Heart left ventricle (tissue), 16 donors: ENCODE measurements at regions not wholly inside any gene's neighbourhood (a gene's known extent, or its start where the extent isn't known, plus 50 kb on each side); places are given as distances from the start of the nearest gene placed in this dataset.

ENCODE experiments used
- ATAC-seq, 4 donors: fragments of 200-7000 bp; cut with Tn5 transposase; one replicate each; pipeline ENCODE4 v1.9.1; 2020 to 2022; ENCODE audit warnings: moderate library complexity in 4 of 4, mild to moderate bottlenecking in 3 of 4, moderate number of reproducible peaks in 1 of 4
- DNase-seq, 5 donors: peaks; one replicate each; pipeline ENCODE4 v3.0.0-alpha.2; 2020
- H3K27ac ChIP-seq, 12 donors: fragments of 200-600 bp; sonication (generic) in 4 of 12; one replicate each; pipeline versions ENCODE4 v1.5.0 to v1.8.0; 2016 to 2022; ENCODE audit warnings: mild to moderate bottlenecking in 2 of 12
- H3K27me3 ChIP-seq, 9 donors: fragments of 200-600 bp; sonication (generic) in 2 of 9; one replicate each; pipeline versions ENCODE4 v1.5.1 to v1.8.0; 2016 to 2022; ENCODE audit warnings: mild to moderate bottlenecking in 3 of 9
- H3K36me3 ChIP-seq, 9 donors: fragments of 200-600 bp; sonication (generic) in 2 of 9; one replicate each; pipeline versions ENCODE4 v1.5.0 to v1.8.0; 2018 to 2022; ENCODE audit warnings: mild to moderate bottlenecking in 2 of 9
- H3K4me1 ChIP-seq, 12 donors: fragments of 200-600 bp; sonication (generic) in 4 of 12; one replicate each; pipeline versions ENCODE4 v1.5.0 to v1.8.0; 2016 to 2022; ENCODE audit warnings: mild to moderate bottlenecking in 3 of 12
- H3K4me3 ChIP-seq, 12 donors: fragments of 200-600 bp; sonication (generic) in 4 of 12; one replicate each; pipeline versions ENCODE4 v1.5.0 to v1.8.0; 2017 to 2022; ENCODE audit warnings: mild to moderate bottlenecking in 9 of 12, moderate library complexity in 4 of 12
- H3K9me3 ChIP-seq, 12 donors: fragments of 200-600 bp; sonication (generic) in 4 of 12; one replicate each; pipeline versions ENCODE4 v1.5.0 to v1.8.0; 2016 to 2022; ENCODE audit warnings: mild to moderate bottlenecking in 1 of 12
- CTCF ChIP-seq, 12 donors: fragments of 200-600 bp; sonication (generic) in 4 of 12; IDR thresholded peaks; one replicate each; pipeline versions ENCODE4 v1.5.0 to v1.8.0; 2018 to 2022; ENCODE audit warnings: antibody characterized with exemption in 12 of 12, mild to moderate bottlenecking in 5 of 12
- POLR2A ChIP-seq, 2 donors: fragments of 450-650 bp; IDR thresholded peaks; one replicate each; pipeline ENCODE4 v1.6.1; 2017; ENCODE audit warnings: antibody characterized with exemption in 2 of 2, mild to moderate bottlenecking in 2 of 2, moderate library complexity in 2 of 2
- WGBS, 4 donors: extraction: QIAGEN DNeasy Blood & Tissue Kit in 2 of 4; methylation state at CpG; one replicate each; pipeline versions ENCODE4 v1.1.5 to v1.1.7; 2013 to 2018; 5-methylcytosine and 5-hydroxymethylcytosine counted together
- intact Hi-C, 10 donors: fragments of 100-400 bp; cut with DNase I; formaldehyde crosslinking; loops; one replicate each; pipeline versions ENCODE4 v1.11.1 to v1.14.2; 2022
- donor health status: ischemic (EF 13 %, LVEDD 7.1; RV severe dilation, severe dysfunction).
- donor health status: healthy with polysubstance abuse.
- donor health status: DM: no; HTN: yes; CAD: no.
- donor health status: DM: no; HTN: no; CAD: no.
- donor health status: ischemic (EF 25% LVEDD 6.9; RV normal size, moderate dysfunction).
- donor health status: ischemic (EF 25% LVEDD 5.7; RV mildly dilated, moderate dysfunction).
- donor health status: healthy.
- donor health status: DM: yes; HTN: yes; CAD: no.
- donor health status: ischemic (EF 35%, LVEDD 5.7; RV mildly dilated, moderate dysfunction).
- donor health status: nonischemic (EF 11% LVEDD 7.7; RV severe dilation, severe dysfunction).
- donor health status: DM: yes; HTN: yes; CAD: no.
- donor health status: PGD.
- donor health status: ischemic (EF 29% LVEDD 5.4; RV normal size, mild dysfunction).
- donor health status: nonischemic (EF 23%, LVEDD 6.1; RV moderate dilation, normal function).

DNA sequence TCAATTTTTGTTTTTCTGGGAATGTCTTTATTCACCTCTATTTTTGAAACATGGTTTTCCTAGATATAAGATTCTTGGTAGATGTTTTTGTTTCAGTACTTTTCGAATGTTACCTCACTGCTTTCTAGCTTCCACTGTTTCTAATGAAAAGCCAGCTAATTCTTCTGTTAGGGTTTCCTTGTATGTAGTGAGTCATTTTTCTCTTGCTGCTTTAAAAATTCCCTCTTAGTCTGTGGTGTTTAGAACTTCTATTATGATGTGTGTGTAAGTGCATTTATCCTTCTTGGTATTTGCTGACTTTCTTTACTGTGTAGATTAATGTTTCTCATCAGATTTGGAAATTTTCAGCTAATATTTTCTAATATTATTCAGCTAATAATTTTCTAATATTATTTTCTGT lies 151.1 kb upstream of the OSTN start:
- Histone ChIP-seq H3K4me3 (no peak overlapping the region), H3K27me3 (no peaks in the 10 kb centered on the region), H3K36me3 (no peaks in the 10 kb centered on the region), H3K27ac (no peak overlapping the region), H3K9me3 (peaks cover 0 to 9% (median 0%) of the 10 kb centered on the region in 12 donors), H3K4me1 (no peaks in the 10 kb centered on the region)
- no peak for ATAC-seq
- WGBS, 4 donors: 75 to 98% (median 77%) methylated on average over 1 of the region's 1 CpG
- TF ChIP-seq CTCF (IDR thresholded peaks at IDR 0.05) (no peak), POLR2A (IDR thresholded peaks at IDR 0.05) (no peak)
- intact Hi-C loops: loop anchor here in 1 of 10 donors (10.0 kb wide), 1 partner anchor 163 kb away; no protein-coding TSS in a partner anchor
- DNase-seq: no peak

- ATAC-seq (no peak), DNase-seq (no peak)
- Histone ChIP-seq H3K36me3 (no peaks in the 10 kb centered on the region), H3K9me3 (no peaks in the 10 kb centered on the region), H3K4me1 (no peaks in the 10 kb centered on the region), H3K4me3 (no peak overlapping the region), H3K27me3 (no peaks in the 10 kb centered on the region), H3K27ac (no peak overlapping the region)
- 80 to 89% (median 85%) methylated on average over 2 of the region's 2 CpGs for WGBS, 4 donors
- no peak for TF ChIP-seq CTCF (IDR thresholded peaks at IDR 0.05)
- intact Hi-C loops: loop anchor here in 1 of 10 donors (10.0 kb wide), 1 partner anchor 206 kb away; no protein-coding TSS in a partner anchor
Observed at GRCh38 chr3:191030929-191031328, 168.1 kb upstream of the OSTN start.

DNA sequence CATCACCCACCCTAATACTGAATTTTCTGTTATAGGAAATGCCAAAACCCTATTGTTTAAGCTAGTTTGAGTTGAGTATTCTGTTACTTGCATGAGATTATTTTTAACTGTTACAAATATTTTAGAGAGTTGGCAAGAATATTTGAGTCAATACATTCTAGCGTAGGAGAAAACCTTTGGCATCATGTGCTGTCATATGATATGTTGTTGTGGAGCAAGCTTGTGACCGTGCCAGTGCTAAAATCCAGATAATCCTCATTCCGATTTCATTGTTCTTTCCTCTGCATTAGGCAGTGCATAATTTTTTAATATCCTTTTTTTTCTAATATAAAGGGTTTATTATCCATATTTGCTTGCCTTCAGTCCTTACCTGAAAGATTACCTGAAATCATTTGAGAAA lies 168.0 kb upstream of the GMNC start:
- intact Hi-C loops: loop anchor here in 1 of 10 donors (10.0 kb wide), 1 partner anchor 206 kb away; no protein-coding TSS in a partner anchor

DNA sequence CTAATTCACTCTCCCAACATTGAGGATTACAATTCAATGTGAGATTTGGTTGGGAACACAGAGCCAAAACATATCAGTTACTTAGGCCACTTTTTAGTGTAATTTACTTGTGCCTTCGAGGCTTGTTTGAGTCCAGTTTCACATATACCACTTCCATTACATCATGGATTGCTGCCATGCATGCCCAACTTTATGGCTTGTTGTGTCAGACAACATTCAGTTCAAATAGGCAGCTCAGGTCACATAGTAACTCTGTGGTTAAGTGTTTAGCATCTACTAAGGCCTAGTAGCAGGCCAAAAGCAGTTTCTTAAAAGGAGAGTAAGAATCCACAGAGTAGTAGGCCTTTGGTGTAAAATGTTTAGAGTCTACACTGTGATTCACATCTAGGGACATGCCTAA lies 164.3 kb upstream of the GMNC start:
- WGBS, 4 donors: 67 to 74% (median 68%) methylated on average over 1 of the region's 1 CpG
- Histone ChIP-seq H3K36me3 (no peaks in the 10 kb centered on the region), H3K27ac (no peak overlapping the region), H3K27me3 (no peaks in the 10 kb centered on the region), H3K4me1 (no peaks in the 10 kb centered on the region), H3K9me3 (no peaks in the 10 kb centered on the region), H3K4me3 (no peak overlapping the region)
- ATAC-seq (no peak), DNase-seq (no peak)
- no peak for TF ChIP-seq CTCF (IDR thresholded peaks at IDR 0.05)
- no peak for TF ChIP-seq POLR2A (IDR thresholded peaks at IDR 0.05)
- intact Hi-C loops: no loop called here

More for the DNA sequence above, 168.0 kb upstream of the GMNC start:
- no peak overlapping the region for H3K4me3 ChIP-seq
- no peaks in the 10 kb centered on the region for H3K36me3 ChIP-seq
- H3K27me3 ChIP-seq: no peaks in the 10 kb centered on the region
- WGBS, 4 donors: 45 to 52% (median 48%) methylated on average over 3 of the region's 3 CpGs
- H3K4me1 ChIP-seq: no peaks in the 10 kb centered on the region
- DNase-seq: no peak
- no peak for ATAC-seq
- no peak for TF ChIP-seq POLR2A (IDR thresholded peaks at IDR 0.05)
- TF ChIP-seq CTCF (IDR thresholded peaks at IDR 0.05): no peak
- H3K9me3 ChIP-seq: no peaks in the 10 kb centered on the region
- H3K27ac ChIP-seq: no peak overlapping the region
